Esophagus (tissue), 2 donors: ENCODE measurements at regions not wholly inside any gene's neighbourhood (a gene's known extent, or its start where the extent isn't known, plus 50 kb on each side); places are given as distances from the start of the nearest gene placed in this dataset.

Experiments used
- H3K27ac ChIP-seq, 2 donors: one replicate each; pipeline ENCODE4 v1.5.1; 2013; ENCODE audit warnings: low read depth in 2 of 2, mild to moderate bottlenecking in 2 of 2, inconsistent platforms in 1 of 2, low read length in 1 of 2, moderate library complexity in 1 of 2
- H3K27me3 ChIP-seq, 2 donors: one replicate each; pipeline ENCODE4 v1.6.1; 2013; ENCODE audit warnings: low read length in 2 of 2, control low read depth in 1 of 2, mild to moderate bottlenecking in 1 of 2; ENCODE audit not compliant: insufficient read depth in 2 of 2, control insufficient read depth in 1 of 2
- H3K36me3 ChIP-seq, 2 donors: one replicate each; pipeline ENCODE4 v1.6.1; 2013; ENCODE audit warnings: low read length in 1 of 2; ENCODE audit not compliant: control insufficient read depth in 2 of 2, insufficient read depth in 2 of 2
- H3K4me1 ChIP-seq, 2 donors: one replicate each; pipeline ENCODE4 v1.6.1; 2013; ENCODE audit warnings: low read length in 1 of 2; ENCODE audit not compliant: control insufficient read depth in 2 of 2, insufficient read depth in 2 of 2
- H3K4me3 ChIP-seq, 2 donors: one replicate each; pipeline ENCODE4 v1.5.1; 2013; ENCODE audit warnings: low read length in 2 of 2, mild to moderate bottlenecking in 2 of 2, low read depth in 1 of 2, moderate library complexity in 1 of 2
- H3K9me3 ChIP-seq, 2 donors: one replicate each; pipeline ENCODE4 v1.6.1; 2013; ENCODE audit warnings: mild to moderate bottlenecking in 2 of 2, low read depth in 1 of 2, low read length in 1 of 2, moderate library complexity in 1 of 2; ENCODE audit not compliant: control insufficient read depth in 2 of 2, insufficient read depth in 1 of 2
- WGBS, 2 donors: extraction: QIAGEN DNeasy Blood & Tissue Kit; methylation state at CpG; one replicate each; pipeline ENCODE4 v1.1.7; 2013; 5-methylcytosine and 5-hydroxymethylcytosine counted together
- donor health status: healthy with polysubstance abuse.
- donor health status: Bipolar disorder and iron deficiency.

DNA sequence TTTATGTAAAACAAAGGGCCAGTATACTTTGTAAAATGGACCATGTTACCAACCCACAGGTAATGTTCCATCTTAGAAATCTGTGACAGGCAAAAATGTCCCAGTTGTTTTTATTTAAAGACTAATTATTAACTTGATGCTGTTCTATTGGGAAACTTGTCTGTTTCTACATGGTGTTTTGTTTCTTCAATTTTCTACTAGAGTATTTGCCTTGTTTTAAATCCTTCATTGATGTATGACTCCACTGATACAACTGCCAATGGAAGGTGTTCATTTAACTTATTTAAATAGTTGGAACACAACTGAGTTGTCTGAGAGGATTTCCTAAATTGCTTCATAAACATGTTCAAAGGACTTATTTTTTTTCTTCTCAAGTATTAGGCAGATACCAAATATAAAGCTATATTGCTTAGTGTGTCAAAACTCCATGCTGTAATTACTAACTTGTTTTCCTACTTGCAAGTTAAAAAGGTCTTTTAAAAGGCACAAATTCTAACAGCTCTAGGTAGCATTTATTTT, 152.0 kb upstream of the XPO1 start:
- no peak overlapping the region for H3K4me3 ChIP-seq
- no peaks in the 10 kb centered on the region for H3K36me3 ChIP-seq
- no peak overlapping the region for H3K27ac ChIP-seq
- no peaks in the 10 kb centered on the region for H3K4me1 ChIP-seq
- no peaks in the 10 kb centered on the region for H3K27me3 ChIP-seq
- H3K9me3 ChIP-seq = no peaks in the 10 kb centered on the region

DNA sequence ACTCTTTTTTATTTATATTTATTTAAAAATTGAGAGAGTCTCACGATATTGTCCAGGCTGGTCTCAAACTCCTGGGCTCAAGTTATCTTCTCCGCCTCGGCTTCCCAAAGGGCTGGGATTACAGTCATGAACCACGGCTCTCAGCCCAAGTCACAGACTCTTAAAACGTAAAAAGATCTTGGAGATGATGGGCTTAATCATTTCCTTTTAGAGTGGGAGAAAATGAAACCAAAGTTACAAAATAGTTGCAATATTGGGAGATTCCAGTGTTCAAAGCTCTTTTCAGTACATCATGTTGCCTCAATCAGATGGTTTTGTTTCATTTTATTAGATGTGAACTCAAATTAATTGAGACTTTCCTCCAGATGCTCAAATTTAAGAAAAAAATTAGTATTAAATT, 151.4 kb upstream of the XPO1 start:
- no peaks in the 10 kb centered on the region for H3K36me3 ChIP-seq
- no peaks in the 10 kb centered on the region for H3K4me1 ChIP-seq
- H3K27me3 ChIP-seq = no peaks in the 10 kb centered on the region
- no peak overlapping the region for H3K4me3 ChIP-seq
- H3K27ac ChIP-seq = no peak overlapping the region
- no peaks in the 10 kb centered on the region for H3K9me3 ChIP-seq
- 78% methylated on average over 5 of the region's 5 CpGs for WGBS, 2 donors

GRCh38 chr2:61688369-61689334, 150.5 kb upstream of the XPO1 start:
- H3K27ac ChIP-seq = no peak overlapping the region
- H3K4me1 ChIP-seq = no peaks in the 10 kb centered on the region
- no peak overlapping the region for H3K4me3 ChIP-seq
- 89 to 91% methylated on average over 17 of the region's 17 CpGs for WGBS, 2 donors
- H3K9me3 ChIP-seq = no peaks in the 10 kb centered on the region
- no peaks in the 10 kb centered on the region for H3K36me3 ChIP-seq
- H3K27me3 ChIP-seq = no peaks in the 10 kb centered on the region

DNA sequence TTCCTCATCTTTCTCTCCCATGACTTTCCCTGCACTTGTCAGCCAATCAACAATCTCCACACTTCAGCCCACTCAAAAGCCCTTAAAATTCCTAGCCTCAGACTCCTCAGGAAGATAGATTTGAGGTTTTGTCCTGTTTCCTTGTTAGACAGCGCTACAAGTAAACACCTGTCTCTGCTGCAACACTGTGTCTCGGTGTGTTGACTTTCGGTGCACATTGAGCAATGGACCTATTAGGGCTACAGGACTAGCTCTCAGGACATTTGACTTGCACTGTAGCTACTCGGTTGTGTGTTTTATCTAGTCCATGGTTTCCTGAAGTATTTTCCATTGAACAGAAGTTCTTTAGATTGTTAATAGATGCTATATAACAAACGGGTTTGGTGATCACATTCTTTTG, 140.9 kb upstream of the XPO1 start:
- Histone ChIP-seq H3K9me3 (no peaks in the 10 kb centered on the region), H3K27me3 (no peaks in the 10 kb centered on the region), H3K27ac (no peak overlapping the region), H3K4me1 (peaks cover 0 to 4% of the 10 kb centered on the region in 2 donors), H3K4me3 (no peak overlapping the region), H3K36me3 (no peaks in the 10 kb centered on the region)
- WGBS, 2 donors = 82 to 90% methylated on average over 5 of the region's 5 CpGs

DNA sequence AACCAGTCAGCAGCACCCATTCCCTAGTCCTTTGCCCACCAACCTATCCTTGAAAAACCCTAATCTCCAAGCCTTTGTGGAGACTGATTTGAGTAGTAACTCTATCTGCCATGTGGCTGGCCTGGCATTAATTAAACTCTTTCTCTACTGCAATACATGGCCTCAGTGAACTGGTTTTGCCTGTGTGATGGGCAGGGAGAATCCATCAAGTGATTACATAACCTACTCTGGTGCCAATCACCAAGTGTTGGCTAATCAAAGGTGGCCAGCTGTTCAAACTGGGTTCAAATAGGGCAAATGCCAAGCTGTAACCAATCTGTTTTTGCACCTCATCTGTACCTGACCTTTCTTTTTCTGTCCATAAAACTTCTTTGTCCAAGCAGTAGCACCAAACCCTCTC, 139.8 kb upstream of the XPO1 start:
- no peaks in the 10 kb centered on the region for H3K36me3 ChIP-seq
- H3K4me3 ChIP-seq = no peak overlapping the region
- H3K27ac ChIP-seq = no peak overlapping the region
- peaks cover 0 to 4% of the 10 kb centered on the region in 2 donors for H3K4me1 ChIP-seq
- no peaks in the 10 kb centered on the region for H3K27me3 ChIP-seq
- no peaks in the 10 kb centered on the region for H3K9me3 ChIP-seq

DNA sequence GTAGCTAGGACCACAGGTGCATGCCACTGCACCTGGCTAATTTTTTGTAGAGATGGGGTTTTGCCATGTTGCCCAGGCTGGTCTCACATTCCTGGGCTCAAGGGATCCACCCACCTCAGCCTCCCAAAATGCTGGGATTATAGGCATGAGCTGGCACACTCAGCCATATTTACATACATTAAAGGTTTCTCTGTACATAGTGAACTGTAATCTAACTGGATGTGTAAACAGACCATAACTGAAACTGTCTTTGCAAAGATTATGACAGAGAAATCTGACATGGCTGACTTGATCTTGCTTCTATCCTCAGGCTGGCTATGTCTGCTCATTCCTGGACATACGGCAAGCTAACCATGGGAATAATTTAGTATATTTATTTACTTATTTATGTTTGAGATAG, 139.2 kb upstream of the XPO1 start:
- Histone ChIP-seq H3K9me3 (no peaks in the 10 kb centered on the region), H3K36me3 (no peaks in the 10 kb centered on the region), H3K4me1 (peaks cover 0 to 4% of the 10 kb centered on the region in 2 donors), H3K27me3 (no peaks in the 10 kb centered on the region), H3K27ac (no peak overlapping the region), H3K4me3 (no peak overlapping the region)
- WGBS, 2 donors = 94 to 100% methylated on average over 1 of the region's 1 CpG

- Histone ChIP-seq H3K27me3 (no peaks in the 10 kb centered on the region), H3K4me3 (no peak overlapping the region), H3K27ac (no peak overlapping the region), H3K36me3 (no peaks in the 10 kb centered on the region), H3K4me1 (peaks cover 0 to 4% of the 10 kb centered on the region in 2 donors), H3K9me3 (no peaks in the 10 kb centered on the region)
Measured at GRCh38 chr2:61675204-61675603, 137.0 kb upstream of the XPO1 start.

- Histone ChIP-seq H3K27me3 (no peaks in the 10 kb centered on the region), H3K9me3 (no peaks in the 10 kb centered on the region), H3K4me3 (peak overlapping the region in 1 of 2 donors; percentile 8), H3K4me1 (no peaks in the 10 kb centered on the region), H3K36me3 (no peaks in the 10 kb centered on the region), H3K27ac (peak overlapping the region; percentile 65 to 77)
- WGBS, 2 donors = 32 to 40% methylated on average over 5 of the region's 5 CpGs
Measured at GRCh38 chr2:61671561-61672315, 133.6 kb upstream of the XPO1 start.

GRCh38 chr2:61670591-61671501, 132.7 kb upstream of the XPO1 start:
- 6 to 9% methylated on average over 3 of the region's 3 CpGs for WGBS, 2 donors
- H3K27me3 ChIP-seq = no peaks in the 10 kb centered on the region
- H3K4me3 ChIP-seq = peak overlapping the region in 1 of 2 donors; percentile 8
- H3K9me3 ChIP-seq = no peaks in the 10 kb centered on the region
- no peaks in the 10 kb centered on the region for H3K36me3 ChIP-seq
- no peaks in the 10 kb centered on the region for H3K4me1 ChIP-seq
- H3K27ac ChIP-seq = peak overlapping the region; percentile 79
